Trophoblast cell (in vitro differentiated cells and primary cell): ENCODE measurements at regions not wholly inside any gene's neighbourhood (a gene's known extent, or its start where the extent isn't known, plus 50 kb on each side); places are given as distances from the start of the nearest gene placed in this dataset.
A peak's percentile ranks its signal among the peaks of the same experiment; 100 is the strongest.
"Not testable (repeated sequence)": the region's sequence is repeated elsewhere in the genome, so short reads cannot be mapped to it uniquely, and the experiment has no call there.

Source experiments
- DNase-seq, 2 donors: peaks; one replicate each; pipeline ENCODE4 v3.0.0-alpha.2; 2016
- H2AFZ ChIP-seq: 2 replicates; pipeline ENCODE4 v1.6.1; 2013; ENCODE audit warnings: low read length, moderate library complexity, mild to moderate bottlenecking; ENCODE audit not compliant: insufficient read depth, poor library complexity
- H2AK5ac ChIP-seq: 2 replicates; pipeline ENCODE4 v1.6.1; 2013; ENCODE audit warnings: mild to moderate bottlenecking, low read length
- H2BK120ac ChIP-seq: 2 replicates; pipeline ENCODE4 v1.6.1; 2013; ENCODE audit warnings: low read length, mild to moderate bottlenecking, moderate library complexity; ENCODE audit not compliant: insufficient read depth, poor library complexity
- H2BK12ac ChIP-seq: 2 replicates; pipeline ENCODE4 v1.6.1; 2013; ENCODE audit warnings: mild to moderate bottlenecking, low read length, moderate library complexity
- H2BK5ac ChIP-seq: 2 replicates; pipeline ENCODE4 v1.6.1; 2013; ENCODE audit warnings: low read length, low read depth, moderate library complexity, mild to moderate bottlenecking; ENCODE audit not compliant: poor library complexity
- H3K14ac ChIP-seq: 2 replicates; pipeline ENCODE4 v1.6.1; 2013; ENCODE audit warnings: mild to moderate bottlenecking, low read length
- H3K18ac ChIP-seq: 2 replicates; pipeline ENCODE4 v1.6.1; 2013; ENCODE audit warnings: mild to moderate bottlenecking, low read length
- H3K23ac ChIP-seq: 2 replicates; pipeline ENCODE4 v1.6.1; 2013; ENCODE audit warnings: low read length
- H3K27ac ChIP-seq: 2 replicates; pipeline ENCODE4 v1.5.1; 2013; ENCODE audit warnings: low read depth, mild to moderate bottlenecking, inconsistent platforms, low read length, moderate library complexity
- H3K27me3 ChIP-seq: 2 replicates; pipeline ENCODE4 v1.6.1; 2013; ENCODE audit warnings: inconsistent platforms, mild to moderate bottlenecking, low read length, moderate library complexity; ENCODE audit not compliant: insufficient read depth
- H3K36me3 ChIP-seq, 2 experiments: 1 replicate in 1 of 2; 2 replicates in 1 of 2; pipeline ENCODE4 v1.6.1; 2013; ENCODE audit warnings: low read length in 2 of 2, mild to moderate bottlenecking in 2 of 2, moderate library complexity in 1 of 2; ENCODE audit not compliant: insufficient read depth in 2 of 2, control insufficient read depth in 1 of 2
- H3K4ac ChIP-seq: 2 replicates; pipeline ENCODE4 v1.6.1; 2013; ENCODE audit warnings: low read depth, mild to moderate bottlenecking, low read length, moderate library complexity
- H3K4me1 ChIP-seq, 2 experiments: 1 replicate in 1 of 2; 2 replicates in 1 of 2; pipeline ENCODE4 v1.6.1; 2013; ENCODE audit warnings: low read length in 2 of 2, mild to moderate bottlenecking in 2 of 2, moderate library complexity in 1 of 2; ENCODE audit not compliant: insufficient read depth in 2 of 2, control insufficient read depth in 1 of 2
- H3K4me2 ChIP-seq: 2 replicates; pipeline ENCODE4 v1.6.1; 2013; ENCODE audit warnings: inconsistent platforms, mild to moderate bottlenecking, low read length, moderate library complexity
- H3K4me3 ChIP-seq: 2 replicates; pipeline ENCODE4 v1.5.1; 2013; ENCODE audit warnings: mild to moderate bottlenecking, low read depth, low read length, inconsistent platforms
- H3K79me1 ChIP-seq: one replicate; pipeline ENCODE4 v1.6.1; 2013; ENCODE audit warnings: low read length
- H3K79me2 ChIP-seq: 2 replicates; pipeline ENCODE4 v1.6.1; 2013; ENCODE audit warnings: low read length, mild to moderate bottlenecking; ENCODE audit not compliant: control insufficient read depth, insufficient read depth, poor library complexity
- H3K9ac ChIP-seq: 2 replicates; pipeline ENCODE4 v1.6.1; 2013; ENCODE audit warnings: mild to moderate bottlenecking, low read length
- H3K9me3 ChIP-seq: 2 replicates; pipeline ENCODE4 v1.6.1; 2013; ENCODE audit warnings: low read depth, mild to moderate bottlenecking, control low read depth, inconsistent platforms, low read length; ENCODE audit not compliant: insufficient read depth
- H4K12ac ChIP-seq: 2 replicates; pipeline ENCODE4 v1.6.1; 2013; ENCODE audit warnings: low read depth, mild to moderate bottlenecking, low read length, moderate library complexity
- H4K8ac ChIP-seq: 2 replicates; pipeline ENCODE4 v1.6.1; 2013; ENCODE audit warnings: low read depth, mild to moderate bottlenecking, low read length, moderate library complexity
- H4K91ac ChIP-seq: one replicate; pipeline ENCODE4 v1.6.1; 2013; ENCODE audit warnings: low read depth, mild to moderate bottlenecking, low read length, moderate library complexity
- WGBS: extraction: QIAGEN DNeasy Blood & Tissue Kit; methylation state at CpG from one replicate; pipeline ENCODE4 v1.1.7; 2013; ENCODE audit warnings: missing lambda C conversion rate; ENCODE audit not compliant: insufficient read length, insufficient coverage; ENCODE audit errors: extremely low coverage; 5-methylcytosine and 5-hydroxymethylcytosine counted together

GRCh38 chr5:74440341-74440740 is 200.2 kb downstream of the ENC1 start:
- Histone ChIP-seq H4K12ac (no peak overlapping the region), H2BK5ac (no peak overlapping the region), H3K36me3 (no peaks in the 10 kb centered on the region), H3K79me2 (no peaks in the 10 kb centered on the region), H2AK5ac (no peak overlapping the region), H3K27me3 (no peaks in the 10 kb centered on the region), H4K91ac (no peak overlapping the region), H3K4me1 (peaks cover 0 to 5% of the 10 kb centered on the region in 2 experiments), H4K8ac (no peak overlapping the region), H3K27ac (no peak overlapping the region), H2AFZ (no peak overlapping the region), H3K4me2 (no peak overlapping the region), H3K18ac (no peak overlapping the region), H3K4me3 (no peak overlapping the region), H3K4ac (no peak overlapping the region), H2BK120ac (no peak overlapping the region), H2BK12ac (no peak overlapping the region), H3K9ac (no peak overlapping the region), H3K79me1 (peaks cover 5% of the 10 kb centered on the region), H3K9me3 (no peaks in the 10 kb centered on the region), H3K23ac (no peak overlapping the region), H3K14ac (no peak overlapping the region)
- peak in 1 of 2 donors; percentile 65 for DNase-seq
- WGBS, result no CpG with 5 or more reads among the region's 2 CpGs

DNA sequence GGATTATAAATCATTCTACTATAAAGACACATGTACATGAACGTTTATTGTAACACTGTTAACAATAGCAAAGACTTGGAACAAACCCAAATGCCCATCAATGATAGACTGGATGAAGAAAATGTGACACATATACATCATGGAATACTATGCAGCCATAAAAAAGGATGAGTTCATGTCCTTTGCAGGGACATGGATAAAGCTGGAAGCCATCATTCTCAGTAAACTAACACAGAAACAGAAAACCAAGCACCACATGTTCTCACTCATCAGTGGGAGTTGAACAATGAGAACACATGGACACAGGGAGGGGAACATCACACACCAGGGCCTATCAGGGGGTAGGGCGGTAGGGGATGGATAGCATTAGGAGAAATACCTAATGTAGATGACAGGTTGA is 202.7 kb downstream of the ENC1 start:
- not testable (repeated sequence) for H3K9me3 ChIP-seq, H4K91ac ChIP-seq, H2AK5ac ChIP-seq, H3K27ac ChIP-seq, H2BK120ac ChIP-seq, H3K4ac ChIP-seq, H3K23ac ChIP-seq, H3K14ac ChIP-seq, H4K8ac ChIP-seq, H2BK5ac ChIP-seq, DNase-seq, H3K4me1 ChIP-seq, H3K36me3 ChIP-seq, H2BK12ac ChIP-seq, H3K27me3 ChIP-seq, H2AFZ ChIP-seq, H3K79me2 ChIP-seq, H4K12ac ChIP-seq, H3K4me2 ChIP-seq, H3K4me3 ChIP-seq, H3K18ac ChIP-seq, H3K9ac ChIP-seq
- WGBS, result no CpG with 5 or more reads among the region's 2 CpGs
- peaks cover 11% of the 10 kb centered on the region for H3K79me1 ChIP-seq

DNA sequence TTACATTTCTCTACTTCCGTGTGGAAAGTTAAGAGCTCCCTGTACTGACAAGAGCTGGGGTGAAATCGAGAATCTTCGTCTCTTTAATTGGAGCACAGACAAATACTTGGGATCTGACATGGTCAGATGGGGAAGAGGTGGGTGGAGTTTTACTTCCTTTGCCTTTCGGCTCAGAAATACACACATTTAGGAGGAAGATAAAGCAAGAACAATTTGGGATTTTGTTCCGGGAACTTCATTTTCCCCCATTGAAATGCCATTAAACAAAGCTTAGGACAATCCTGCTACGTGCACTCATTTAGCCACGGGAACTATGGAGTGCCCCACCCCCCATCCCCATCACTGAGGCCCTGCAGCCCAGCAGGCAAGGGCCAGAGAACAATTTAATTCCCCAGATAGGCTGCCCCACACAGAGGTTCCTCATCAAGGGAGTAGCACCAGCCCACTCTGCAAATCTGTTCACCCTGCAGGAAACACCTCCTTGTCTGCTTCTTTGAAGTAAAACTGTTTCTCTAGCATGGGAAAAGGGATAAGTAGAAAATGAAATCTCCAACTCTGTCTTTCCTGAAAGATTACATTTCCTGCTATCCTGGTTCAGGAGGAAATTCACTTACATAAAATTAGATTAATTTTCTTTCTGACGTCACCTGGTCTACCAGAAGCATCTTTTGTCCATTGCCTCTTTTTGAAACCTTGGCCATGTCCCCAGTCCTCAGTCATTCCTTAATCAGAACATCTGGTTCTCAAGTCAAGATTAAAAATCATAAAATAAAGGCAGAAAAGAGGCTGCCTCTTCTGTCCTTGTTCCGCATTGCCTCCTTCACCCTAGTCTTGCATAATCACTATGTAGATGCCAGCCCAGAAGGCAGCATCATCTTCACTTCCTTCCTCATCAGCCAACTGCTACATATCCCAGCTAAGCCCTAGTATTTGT is 206.4 kb downstream of the ENC1 start:
- Histone ChIP-seq H2BK120ac (peak overlapping the region; percentile 40), H3K4me3 (no peak overlapping the region), H2BK12ac (peak overlapping the region; percentile 48), H3K9ac (no peak overlapping the region), H3K27ac (no peak overlapping the region), H4K12ac (no peak overlapping the region), H4K8ac (no peak overlapping the region), H3K14ac (peak overlapping the region; percentile 67), H3K36me3 (no peaks in the 10 kb centered on the region), H3K79me1 (peaks cover 10% of the 10 kb centered on the region), H3K9me3 (peaks cover 3% of the 10 kb centered on the region), H2AFZ (no peak overlapping the region), H3K27me3 (no peaks in the 10 kb centered on the region), H3K4me2 (no peak overlapping the region), H3K23ac (no peak overlapping the region), H4K91ac (peak overlapping the region; percentile 45), H3K4ac (no peak overlapping the region), H3K79me2 (no peaks in the 10 kb centered on the region), H2AK5ac (peak overlapping the region; percentile 85), H3K4me1 (peaks cover 7% of the 10 kb centered on the region in 2 experiments), H2BK5ac (peak overlapping the region; percentile 62), H3K18ac (no peak overlapping the region)
- no peak for DNase-seq
- no CpG with 5 or more reads among the region's 9 CpGs for WGBS

DNA sequence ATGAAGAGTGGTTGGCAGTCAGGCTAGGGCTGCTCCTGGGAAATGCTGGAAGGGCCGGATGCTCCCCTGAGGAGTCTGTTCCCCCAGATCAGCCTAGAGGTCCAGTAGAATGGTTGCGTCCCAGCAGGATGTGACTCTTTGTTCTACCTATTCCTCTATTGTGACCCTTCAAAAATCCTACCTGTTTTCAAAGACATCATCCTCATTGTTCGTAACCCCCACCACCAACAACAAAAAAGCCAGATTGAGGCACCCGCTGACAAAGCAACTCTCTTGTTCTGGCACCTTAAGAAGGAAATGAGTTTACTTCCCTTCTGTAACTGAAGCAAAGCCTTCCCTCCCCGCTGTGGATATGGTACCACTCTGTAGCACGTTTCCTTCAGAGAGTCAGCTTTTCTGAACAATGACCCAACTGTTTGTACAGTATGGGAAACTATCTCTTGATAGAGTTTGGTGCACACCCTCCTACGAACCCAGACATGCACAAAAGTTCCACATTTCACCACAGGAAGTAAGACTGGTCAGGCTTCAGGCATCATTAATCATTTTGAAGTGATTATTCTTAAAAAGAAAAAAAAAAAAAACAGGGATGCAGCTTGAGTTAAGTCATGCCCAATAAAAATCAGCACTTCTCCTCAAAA is 207.2 kb downstream of the ENC1 start:
- Histone ChIP-seq H3K4me1 (peaks cover 7% of the 10 kb centered on the region in 2 experiments), H3K4me3 (no peak overlapping the region), H2BK12ac (peak overlapping the region; percentile 79), H2BK120ac (peak overlapping the region; percentile 83), H3K18ac (peak overlapping the region; percentile 35), H4K91ac (peak overlapping the region; percentile 63), H2BK5ac (peak overlapping the region; percentile 66), H3K27me3 (no peaks in the 10 kb centered on the region), H3K14ac (peak overlapping the region; percentile 48), H3K79me2 (no peaks in the 10 kb centered on the region), H3K23ac (no peak overlapping the region), H4K8ac (peak overlapping the region; percentile 66), H3K27ac (no peak overlapping the region), H2AFZ (no peak overlapping the region), H3K79me1 (peaks cover 10% of the 10 kb centered on the region), H3K9ac (no peak overlapping the region), H3K4ac (peak overlapping the region; percentile 36), H3K9me3 (peaks cover 3% of the 10 kb centered on the region), H4K12ac (no peak overlapping the region), H3K36me3 (no peaks in the 10 kb centered on the region), H2AK5ac (no peak overlapping the region), H3K4me2 (no peak overlapping the region)
- no CpG with 5 or more reads among the region's 7 CpGs for WGBS
- no peak for DNase-seq
